Lower lobe of right lung (tissue), 2 donors: ENCODE measurements at regions not wholly inside any gene's neighbourhood (a gene's known extent, or its start where the extent isn't known, plus 50 kb on each side); places are given as distances from the start of the nearest gene placed in this dataset.
"Not testable (repeated sequence)": the region's sequence is repeated elsewhere in the genome, so short reads cannot be mapped to it uniquely, and the experiment has no call there.

Experiments used
- ATAC-seq, 2 donors: fragments of 200-7000 bp; cut with Tn5 transposase; one replicate each; pipeline ENCODE4 v1.9.1; 2020 to 2022; ENCODE audit warnings: mild to moderate bottlenecking in 2 of 2, moderate library complexity in 2 of 2
- DNase-seq: peaks from one replicate; pipeline ENCODE4 v3.0.0-alpha.2; 2020
- H3K27ac ChIP-seq: fragments of 200-600 bp; one replicate; pipeline ENCODE4 v1.8.0; 2022
- H3K27me3 ChIP-seq: fragments of 200-600 bp; one replicate; pipeline ENCODE4 v1.8.0; 2022; ENCODE audit warnings: low read depth
- H3K36me3 ChIP-seq: fragments of 200-600 bp; one replicate; pipeline ENCODE4 v1.8.0; 2022; ENCODE audit warnings: mild to moderate bottlenecking
- H3K4me1 ChIP-seq: fragments of 200-600 bp; one replicate; pipeline ENCODE4 v1.8.0; 2022
- H3K4me3 ChIP-seq: fragments of 200-600 bp; one replicate; pipeline ENCODE4 v1.8.0; 2022; ENCODE audit warnings: mild to moderate bottlenecking
- H3K9me3 ChIP-seq: fragments of 200-600 bp; one replicate; pipeline ENCODE4 v1.8.0; 2022
- CTCF ChIP-seq: fragments of 200-600 bp; IDR thresholded peaks from one replicate; pipeline ENCODE4 v1.8.0; 2022; ENCODE audit warnings: antibody characterized with exemption, mild to moderate bottlenecking
- intact Hi-C: fragments of 100-400 bp; cut with DNase I; formaldehyde crosslinking; loops from one replicate; pipeline ENCODE4 v1.11.0; 2022
- donor health status: DM: no; HTN: yes; CAD: no; lungs with severe emphysema.

GRCh38 chr1:148385371-148386030, 97.6 kb downstream of the PPIAL4G start:
- Histone ChIP-seq H3K4me1 (no peaks in the 10 kb centered on the region), H3K9me3 (no peaks in the 10 kb centered on the region), H3K36me3 (no peaks in the 10 kb centered on the region), H3K4me3 (no peak overlapping the region), H3K27ac (no peak overlapping the region), H3K27me3 (no peaks in the 10 kb centered on the region)
- no peak for TF ChIP-seq CTCF
- intact Hi-C loops, result no loop called here
- ATAC-seq (no peak), DNase-seq (no peak)

GRCh38 chr1:148383966-148384365, 99.1 kb downstream of the PPIAL4G start:
- intact Hi-C loops, result no loop called here
- Histone ChIP-seq H3K4me3 (no peak overlapping the region), H3K27me3 (no peaks in the 10 kb centered on the region), H3K36me3 (no peaks in the 10 kb centered on the region), H3K9me3 (no peaks in the 10 kb centered on the region), H3K4me1 (no peaks in the 10 kb centered on the region), H3K27ac (no peak overlapping the region)
- ATAC-seq (no peak), DNase-seq (no peak)
- TF ChIP-seq CTCF, result no peak

GRCh38 chr1:148379697-148380096, 103.4 kb downstream of the PPIAL4G start:
- no peaks in the 10 kb centered on the region for H3K27me3 ChIP-seq
- no peak overlapping the region for H3K27ac ChIP-seq
- no peak overlapping the region for H3K4me3 ChIP-seq
- DNase-seq (no peak), ATAC-seq (no peak)
- H3K4me1 ChIP-seq, result no peaks in the 10 kb centered on the region
- intact Hi-C loops, result no loop called here
- TF ChIP-seq CTCF, result no peak
- no peaks in the 10 kb centered on the region for H3K36me3 ChIP-seq
- H3K9me3 ChIP-seq, result no peaks in the 10 kb centered on the region

GRCh38 chr1:148379170-148379500, 104.0 kb downstream of the PPIAL4G start:
- TF ChIP-seq CTCF, result no peak
- DNase-seq (no peak), ATAC-seq (no peak)
- no peaks in the 10 kb centered on the region for H3K4me1 ChIP-seq
- H3K4me3 ChIP-seq, result no peak overlapping the region
- no peaks in the 10 kb centered on the region for H3K27me3 ChIP-seq
- H3K27ac ChIP-seq, result no peak overlapping the region
- H3K9me3 ChIP-seq, result no peaks in the 10 kb centered on the region
- intact Hi-C loops, result no loop called here
- no peaks in the 10 kb centered on the region for H3K36me3 ChIP-seq

- DNase-seq, ATAC-seq, H3K27ac ChIP-seq, H3K36me3 ChIP-seq, H3K4me1 ChIP-seq, H3K27me3 ChIP-seq, H3K9me3 ChIP-seq, intact Hi-C loops, H3K4me3 ChIP-seq: not testable (repeated sequence)
These were observed 105.1 kb downstream of the PPIAL4G start for GRCh38 chr1:148377992-148378391.

GRCh38 chr1:148377045-148377444, 106.1 kb downstream of the PPIAL4G start:
- DNase-seq, H3K27me3 ChIP-seq, H3K9me3 ChIP-seq, H3K4me1 ChIP-seq, H3K27ac ChIP-seq, H3K36me3 ChIP-seq, intact Hi-C loops, ATAC-seq, H3K4me3 ChIP-seq: not testable (repeated sequence)

- Histone ChIP-seq H3K4me1 (no peaks in the 10 kb centered on the region), H3K36me3 (no peaks in the 10 kb centered on the region), H3K27ac (no peak overlapping the region), H3K27me3 (no peaks in the 10 kb centered on the region), H3K4me3 (no peak overlapping the region), H3K9me3 (no peaks in the 10 kb centered on the region)
- intact Hi-C loops, result no loop called here
- no peak for TF ChIP-seq CTCF
- DNase-seq (no peak), ATAC-seq (no peak)
These were observed 109.0 kb downstream of the PPIAL4G start for GRCh38 chr1:148374101-148374500.
